ENCODE measurements at regions not wholly inside any gene's neighbourhood (a gene's known extent, or its start where the extent isn't known, plus 50 kb on each side); places are given as distances from the start of the nearest gene placed in this dataset.

DNA sequence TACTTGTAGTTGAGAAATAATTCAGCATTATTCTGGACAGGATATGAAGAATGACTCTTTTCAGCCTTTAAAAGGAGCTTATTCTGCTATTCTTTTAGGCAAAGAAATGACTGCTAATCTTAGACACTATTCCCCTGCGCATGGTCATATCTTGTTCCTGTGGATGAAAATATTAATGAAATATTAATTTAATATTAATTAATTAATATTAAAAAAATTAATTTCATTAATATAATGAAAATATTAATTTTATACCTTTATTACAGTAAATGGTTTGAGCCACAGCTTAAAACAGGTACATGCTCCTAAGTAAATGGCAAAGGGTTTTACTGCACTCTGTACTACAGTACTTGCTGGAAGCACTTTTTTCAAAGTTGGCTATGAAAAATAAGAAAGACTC lies 890.1 kb upstream of the PIK3C3 start:
- no peak for TF ChIP-seq EZH2 (IDR thresholded peaks at IDR 0.05; ENCODE audit: borderline replicate concordance, low read length)
- TF ChIP-seq, protein P1, sequence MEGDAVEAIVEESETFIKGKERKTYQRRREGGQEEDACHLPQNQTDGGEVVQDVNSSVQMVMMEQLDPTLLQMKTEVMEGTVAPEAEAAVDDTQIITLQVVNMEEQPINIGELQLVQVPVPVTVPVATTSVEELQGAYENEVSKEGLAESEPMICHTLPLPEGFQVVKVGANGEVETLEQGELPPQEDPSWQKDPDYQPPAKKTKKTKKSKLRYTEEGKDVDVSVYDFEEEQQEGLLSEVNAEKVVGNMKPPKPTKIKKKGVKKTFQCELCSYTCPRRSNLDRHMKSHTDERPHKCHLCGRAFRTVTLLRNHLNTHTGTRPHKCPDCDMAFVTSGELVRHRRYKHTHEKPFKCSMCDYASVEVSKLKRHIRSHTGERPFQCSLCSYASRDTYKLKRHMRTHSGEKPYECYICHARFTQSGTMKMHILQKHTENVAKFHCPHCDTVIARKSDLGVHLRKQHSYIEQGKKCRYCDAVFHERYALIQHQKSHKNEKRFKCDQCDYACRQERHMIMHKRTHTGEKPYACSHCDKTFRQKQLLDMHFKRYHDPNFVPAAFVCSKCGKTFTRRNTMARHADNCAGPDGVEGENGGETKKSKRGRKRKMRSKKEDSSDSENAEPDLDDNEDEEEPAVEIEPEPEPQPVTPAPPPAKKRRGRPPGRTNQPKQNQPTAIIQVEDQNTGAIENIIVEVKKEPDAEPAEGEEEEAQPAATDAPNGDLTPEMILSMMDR (conservative IDR thresholded peaks at IDR 0.05 in 1 of 2, IDR thresholded peaks at IDR 0.05 in 1 of 2; ENCODE audit: extremely low read depth in 1 of 2, insufficient read depth in 1 of 2, low read depth in 1 of 2, low read length in 2 of 2) = no peak
